ENCODE measurements at regions not wholly inside any gene's neighbourhood (a gene's known extent, or its start where the extent isn't known, plus 50 kb on each side); places are given as distances from the start of the nearest gene placed in this dataset.

DNA sequence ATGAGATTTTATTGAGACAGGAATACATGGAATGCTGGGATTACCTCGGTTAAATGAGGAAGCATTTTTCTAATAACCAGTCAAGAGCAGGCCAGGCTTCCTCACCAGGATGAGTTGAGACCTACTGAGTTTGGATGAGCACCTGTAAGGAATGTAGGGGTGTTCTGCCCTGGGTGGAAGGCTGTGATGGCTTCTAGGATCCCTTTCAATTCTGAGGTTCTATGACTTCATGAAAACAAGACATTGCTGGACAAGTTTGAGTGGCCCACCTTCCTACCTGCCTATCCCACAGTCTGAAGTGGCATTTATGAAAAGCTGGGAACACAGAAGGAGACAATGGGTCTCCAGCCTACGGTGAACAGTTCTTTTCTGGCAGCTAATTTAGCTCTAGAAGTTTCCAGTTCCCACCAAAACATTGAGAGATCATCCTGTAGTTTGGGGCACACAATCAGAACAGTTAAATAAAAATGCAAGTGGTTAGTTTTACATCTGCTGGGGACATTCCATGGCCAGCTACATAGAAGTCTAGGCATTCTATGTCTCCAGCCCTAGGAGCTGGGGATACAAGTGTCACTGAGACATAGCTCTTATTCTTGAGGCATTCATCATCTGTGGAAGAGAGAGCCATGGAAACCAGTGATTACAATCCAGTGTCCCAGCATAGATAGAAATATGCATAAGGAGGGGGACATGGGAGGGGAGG is 51.3 kb upstream of the TSPAN2 start:
- no peak for DNase-seq (ENCODE audit: low read depth)

- no peak for DNase-seq (ENCODE audit: low read depth)
Measured at GRCh38 chr1:115139381-115139780, 50.1 kb upstream of the TSPAN2 start.
